Activated naive CD4-positive, alpha-beta T cell treated with anti-CD3 and anti-CD28 coated beads, Interleukin-2, amount 50 U/mL, for 24 hours (primary cell): ENCODE measurements at regions not wholly inside any gene's neighbourhood (a gene's known extent, or its start where the extent isn't known, plus 50 kb on each side); places are given as distances from the start of the nearest gene placed in this dataset.
"Not testable (repeated sequence)": the region's sequence is repeated elsewhere in the genome, so short reads cannot be mapped to it uniquely, and the experiment has no call there.

Experiments used
- H3K27ac Mint-ChIP-seq: one replicate; pipeline ENCODE4 v1.8.0; 2021; ENCODE audit warnings: mild to moderate bottlenecking, mixed read lengths
- H3K27me3 Mint-ChIP-seq: one replicate; pipeline ENCODE4 v1.8.0; 2021; ENCODE audit warnings: mixed read lengths
- H3K36me3 Mint-ChIP-seq: one replicate; pipeline ENCODE4 v1.8.0; 2021; ENCODE audit warnings: mixed read lengths
- H3K4me1 Mint-ChIP-seq: one replicate; pipeline ENCODE4 v1.8.0; 2021; ENCODE audit warnings: mixed read lengths
- H3K4me3 Mint-ChIP-seq: one replicate; pipeline ENCODE4 v1.8.0; 2021; ENCODE audit warnings: mild to moderate bottlenecking, mixed read lengths
- H3K9me3 Mint-ChIP-seq: one replicate; pipeline ENCODE4 v1.8.0; 2021; ENCODE audit warnings: mixed read lengths

DNA sequence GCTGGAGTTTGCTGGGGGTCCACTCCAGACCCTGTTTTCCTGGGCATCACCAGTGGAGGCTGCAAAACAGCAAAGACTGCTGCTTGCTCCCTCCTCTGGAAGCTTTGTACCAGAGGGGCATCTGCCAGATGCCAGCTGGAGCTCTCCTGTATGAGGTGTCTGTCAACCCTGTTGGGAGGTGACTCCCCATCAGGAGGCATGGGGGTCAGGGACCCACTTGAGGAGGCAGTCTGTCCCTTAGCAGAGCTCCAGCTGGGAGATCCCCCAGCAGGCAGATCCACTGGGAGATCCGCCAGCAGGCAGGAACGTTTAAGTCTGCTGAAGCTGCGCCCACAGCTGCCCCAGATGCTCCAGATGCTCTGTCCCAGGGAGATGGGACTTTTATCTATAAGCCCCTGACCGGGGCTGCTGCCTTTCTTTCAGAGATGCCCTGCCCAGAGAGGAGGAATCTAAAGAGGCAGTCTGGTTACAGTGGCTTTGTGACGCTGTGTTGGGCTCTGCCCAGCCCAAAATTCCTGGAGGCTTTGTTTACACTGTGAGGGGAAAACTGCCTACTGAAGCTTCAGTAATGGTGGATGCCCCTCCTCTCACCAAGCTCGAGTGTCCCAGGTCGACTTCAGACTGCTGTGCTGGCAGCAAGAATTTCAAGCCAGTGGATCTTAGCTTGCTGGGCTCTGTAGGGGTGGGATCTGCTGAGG is 260.5 kb upstream of the SLC8A1 start:
- not testable (repeated sequence) for H3K4me1 Mint-ChIP-seq, H3K27me3 Mint-ChIP-seq, H3K27ac Mint-ChIP-seq, H3K4me3 Mint-ChIP-seq, H3K9me3 Mint-ChIP-seq, H3K36me3 Mint-ChIP-seq

- Mint-ChIP-seq H3K27ac (no peak overlapping the region), H3K36me3 (no peaks in the 10 kb centered on the region), H3K27me3 (no peaks in the 10 kb centered on the region), H3K4me3 (no peak overlapping the region), H3K4me1 (no peaks in the 10 kb centered on the region), H3K9me3 (peaks cover 6% of the 10 kb centered on the region)
These were observed 265.0 kb upstream of the SLC8A1 start for GRCh38 chr2:40716879-40717278.

DNA sequence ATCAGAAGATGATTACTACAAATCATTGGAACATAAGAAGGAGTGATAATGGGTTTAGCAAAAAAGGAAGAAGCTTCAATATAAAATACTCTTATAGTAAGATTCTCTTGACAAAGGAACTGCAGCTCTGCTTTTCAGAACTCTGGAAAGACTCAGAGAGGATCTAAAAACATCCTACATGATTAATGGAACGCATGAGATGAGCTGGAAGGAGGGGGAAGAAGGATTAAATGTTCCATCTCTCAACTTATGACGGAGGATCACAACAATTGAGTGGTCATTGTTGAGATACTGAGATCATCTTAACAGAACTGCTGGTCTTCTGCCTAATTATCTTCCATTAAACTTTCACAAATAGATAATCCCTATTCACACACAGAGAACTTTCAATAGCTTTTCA is 267.5 kb upstream of the SLC8A1 start:
- H3K4me3 Mint-ChIP-seq = no peak overlapping the region
- H3K27me3 Mint-ChIP-seq = no peaks in the 10 kb centered on the region
- H3K27ac Mint-ChIP-seq = no peak overlapping the region
- H3K4me1 Mint-ChIP-seq = no peaks in the 10 kb centered on the region
- peaks cover 6% of the 10 kb centered on the region for H3K9me3 Mint-ChIP-seq
- H3K36me3 Mint-ChIP-seq = no peaks in the 10 kb centered on the region

- Mint-ChIP-seq H3K4me1 (no peaks in the 10 kb centered on the region), H3K36me3 (no peaks in the 10 kb centered on the region), H3K27ac (no peak overlapping the region), H3K9me3 (no peaks in the 10 kb centered on the region), H3K27me3 (no peaks in the 10 kb centered on the region), H3K4me3 (no peak overlapping the region)
These were observed 269.7 kb upstream of the SLC8A1 start for GRCh38 chr2:40721595-40721994.

DNA sequence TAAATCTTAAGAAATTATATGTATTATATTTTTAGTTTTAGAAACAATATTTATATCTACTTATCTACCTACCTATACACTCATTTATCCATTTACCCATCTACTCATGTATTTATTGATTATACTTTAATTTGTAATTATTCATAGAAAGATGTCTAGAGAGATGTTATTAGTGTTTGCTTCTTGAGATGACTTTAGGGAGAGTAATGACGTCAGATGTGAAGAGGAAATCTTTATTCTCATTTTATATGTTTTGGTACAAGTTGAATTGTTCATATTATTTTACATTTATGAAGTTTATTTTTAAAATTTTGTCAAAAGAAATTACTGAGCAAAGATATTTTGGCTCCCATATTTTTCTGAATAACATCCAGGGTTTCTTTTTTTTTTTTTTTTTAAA is 271.3 kb upstream of the SLC8A1 start:
- no peaks in the 10 kb centered on the region for H3K9me3 Mint-ChIP-seq
- no peak overlapping the region for H3K4me3 Mint-ChIP-seq
- no peaks in the 10 kb centered on the region for H3K4me1 Mint-ChIP-seq
- H3K27ac Mint-ChIP-seq = no peak overlapping the region
- H3K36me3 Mint-ChIP-seq = no peaks in the 10 kb centered on the region
- no peaks in the 10 kb centered on the region for H3K27me3 Mint-ChIP-seq

DNA sequence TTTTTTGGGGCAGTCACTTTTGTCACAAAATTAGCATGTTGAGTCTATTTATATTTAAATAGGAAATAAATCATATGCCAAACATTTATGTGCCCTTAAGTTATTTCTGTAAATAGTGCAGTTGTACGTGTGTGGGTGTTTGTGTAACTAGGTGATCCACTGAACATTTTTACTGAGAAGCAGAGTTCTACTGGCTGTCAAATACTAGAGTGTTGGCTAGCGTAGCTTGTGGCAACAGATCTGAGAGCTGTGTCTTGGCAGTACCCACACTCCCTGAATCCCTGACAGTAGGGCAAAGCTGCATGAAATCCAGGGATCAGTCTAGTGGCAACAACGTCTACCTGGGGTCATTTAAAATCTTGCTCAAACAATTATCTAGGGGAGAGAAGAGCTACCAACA is 273.1 kb upstream of the SLC8A1 start:
- no peak overlapping the region for H3K4me3 Mint-ChIP-seq
- H3K4me1 Mint-ChIP-seq = no peaks in the 10 kb centered on the region
- H3K27ac Mint-ChIP-seq = no peak overlapping the region
- no peaks in the 10 kb centered on the region for H3K9me3 Mint-ChIP-seq
- no peaks in the 10 kb centered on the region for H3K27me3 Mint-ChIP-seq
- H3K36me3 Mint-ChIP-seq = no peaks in the 10 kb centered on the region

GRCh38 chr2:40725950-40726349 is 274.1 kb upstream of the SLC8A1 start:
- Mint-ChIP-seq H3K27ac (no peak overlapping the region), H3K4me1 (no peaks in the 10 kb centered on the region), H3K4me3 (no peak overlapping the region), H3K36me3 (no peaks in the 10 kb centered on the region), H3K27me3 (no peaks in the 10 kb centered on the region), H3K9me3 (no peaks in the 10 kb centered on the region)

- no peaks in the 10 kb centered on the region for H3K36me3 Mint-ChIP-seq
- no peaks in the 10 kb centered on the region for H3K4me1 Mint-ChIP-seq
- H3K27ac Mint-ChIP-seq = no peak overlapping the region
- H3K27me3 Mint-ChIP-seq = no peaks in the 10 kb centered on the region
- H3K9me3 Mint-ChIP-seq = peaks cover 3% of the 10 kb centered on the region
- no peak overlapping the region for H3K4me3 Mint-ChIP-seq
These were observed 282.9 kb upstream of the SLC8A1 start for GRCh38 chr2:40734797-40735196.

GRCh38 chr2:40737180-40737579 is 285.3 kb upstream of the SLC8A1 start:
- Mint-ChIP-seq H3K36me3 (no peaks in the 10 kb centered on the region), H3K4me3 (no peak overlapping the region), H3K27ac (no peak overlapping the region), H3K4me1 (no peaks in the 10 kb centered on the region), H3K9me3 (peaks cover 3% of the 10 kb centered on the region), H3K27me3 (no peaks in the 10 kb centered on the region)

DNA sequence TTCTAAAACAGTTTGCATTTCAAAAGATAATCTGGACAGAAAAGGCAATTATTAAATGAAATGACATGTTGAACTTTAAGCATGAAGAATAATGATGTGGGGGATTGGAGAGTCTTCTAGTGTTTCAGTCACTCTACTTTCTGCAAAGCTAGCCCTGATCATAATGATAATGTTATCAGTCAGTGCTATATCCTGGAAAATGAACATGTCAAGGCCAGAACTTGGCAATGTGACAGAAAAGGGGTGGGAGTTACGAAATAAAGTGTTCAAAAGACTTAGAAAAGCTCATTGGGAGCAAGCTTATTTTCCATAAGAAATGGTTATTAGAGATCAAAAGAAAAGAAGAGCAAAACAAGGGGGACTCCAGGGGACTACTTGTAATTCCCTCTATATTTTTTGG is 288.5 kb upstream of the SLC8A1 start:
- Mint-ChIP-seq H3K36me3 (no peaks in the 10 kb centered on the region), H3K4me3 (no peak overlapping the region), H3K27ac (no peak overlapping the region), H3K9me3 (peaks cover 3% of the 10 kb centered on the region), H3K4me1 (no peaks in the 10 kb centered on the region), H3K27me3 (no peaks in the 10 kb centered on the region)

DNA sequence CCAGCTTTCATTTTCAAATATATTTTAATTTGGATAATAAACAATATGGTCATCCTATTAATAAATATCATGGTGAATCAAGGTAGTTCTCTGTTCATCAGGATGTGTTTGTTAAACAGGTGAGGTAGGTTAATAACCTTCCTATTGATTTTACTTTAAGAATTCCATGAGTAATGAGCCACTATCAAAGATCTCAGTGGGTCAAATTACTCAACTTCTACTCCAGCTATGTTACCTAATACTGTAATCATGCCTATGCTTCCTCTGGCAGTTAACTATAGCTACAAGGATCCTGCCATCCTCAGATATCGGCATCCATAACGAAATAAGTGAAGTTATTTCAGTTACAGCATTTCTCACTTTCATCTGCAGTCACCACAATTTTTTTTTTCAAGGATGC is 289.6 kb upstream of the SLC8A1 start:
- Mint-ChIP-seq H3K9me3 (peaks cover 5% of the 10 kb centered on the region), H3K27ac (no peak overlapping the region), H3K4me1 (no peaks in the 10 kb centered on the region), H3K4me3 (no peak overlapping the region), H3K36me3 (no peaks in the 10 kb centered on the region), H3K27me3 (no peaks in the 10 kb centered on the region)

GRCh38 chr2:40746191-40746590 is 294.3 kb upstream of the SLC8A1 start:
- Mint-ChIP-seq H3K27me3 (no peaks in the 10 kb centered on the region), H3K9me3 (peaks cover 9% of the 10 kb centered on the region), H3K4me3 (no peak overlapping the region), H3K27ac (no peak overlapping the region), H3K36me3 (no peaks in the 10 kb centered on the region), H3K4me1 (no peaks in the 10 kb centered on the region)

DNA sequence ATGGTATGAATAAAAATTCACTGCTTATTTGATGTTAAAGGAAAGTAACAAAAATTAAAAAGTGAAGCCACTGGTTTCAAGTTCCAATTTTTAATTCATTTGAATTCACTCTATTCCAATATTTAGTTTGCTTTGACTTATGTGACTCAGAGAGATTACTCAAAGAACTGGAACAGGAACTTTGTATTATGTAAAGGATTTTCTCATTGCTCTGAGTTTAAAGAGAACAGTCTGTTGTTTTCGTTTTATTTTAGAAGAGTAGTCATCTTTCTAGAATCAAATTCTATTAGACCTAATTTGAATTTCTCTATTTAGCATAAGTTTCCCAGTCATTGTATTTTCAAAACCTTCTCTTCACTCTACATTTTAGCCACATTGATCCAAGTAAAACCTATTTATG is 300.1 kb upstream of the SLC8A1 start:
- no peak overlapping the region for H3K4me3 Mint-ChIP-seq
- no peaks in the 10 kb centered on the region for H3K4me1 Mint-ChIP-seq
- no peak overlapping the region for H3K27ac Mint-ChIP-seq
- no peaks in the 10 kb centered on the region for H3K36me3 Mint-ChIP-seq
- no peaks in the 10 kb centered on the region for H3K27me3 Mint-ChIP-seq
- H3K9me3 Mint-ChIP-seq = peaks cover 5% of the 10 kb centered on the region

DNA sequence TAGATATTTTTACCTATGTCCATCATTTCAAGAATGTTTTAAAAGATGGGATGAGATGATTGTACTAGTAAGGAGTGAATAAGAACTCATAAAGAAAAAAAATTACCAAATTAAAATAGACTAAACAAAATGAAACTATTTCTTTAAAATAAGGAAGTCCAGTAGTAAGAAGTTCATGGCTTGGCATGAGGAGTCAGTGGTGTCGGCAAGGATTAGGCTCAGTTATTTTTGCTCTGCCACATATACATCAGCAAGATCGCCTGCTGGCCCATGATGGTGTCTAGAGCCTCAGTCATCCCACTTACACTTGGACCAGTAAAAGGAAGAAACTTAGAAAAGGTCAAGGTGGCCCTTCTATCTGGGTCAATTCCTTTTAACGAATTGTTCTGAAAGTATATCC is 300.9 kb upstream of the SLC8A1 start:
- Mint-ChIP-seq H3K9me3 (no peaks in the 10 kb centered on the region), H3K27ac (no peak overlapping the region), H3K4me1 (no peaks in the 10 kb centered on the region), H3K36me3 (no peaks in the 10 kb centered on the region), H3K4me3 (no peak overlapping the region), H3K27me3 (no peaks in the 10 kb centered on the region)

DNA sequence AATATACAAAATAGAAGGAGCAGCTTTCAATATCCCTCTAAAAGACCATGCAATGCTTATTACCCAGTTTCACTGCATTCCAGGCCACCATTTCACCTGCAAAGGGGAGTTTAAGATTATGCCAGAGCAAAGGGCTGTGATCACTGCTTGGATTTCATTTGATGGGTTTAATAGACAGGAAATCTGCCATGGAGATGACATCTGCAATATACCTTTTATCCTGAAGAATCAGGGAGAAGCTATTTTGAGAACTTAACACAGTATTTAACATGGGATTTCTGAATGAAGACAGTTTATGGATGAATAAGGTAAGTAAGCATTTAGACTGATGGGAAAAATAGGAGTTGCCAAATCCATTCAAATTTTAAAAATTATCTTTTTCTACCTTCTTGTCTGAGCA is 303.0 kb upstream of the SLC8A1 start:
- Mint-ChIP-seq H3K27ac (no peak overlapping the region), H3K4me3 (no peak overlapping the region), H3K4me1 (no peaks in the 10 kb centered on the region), H3K36me3 (no peaks in the 10 kb centered on the region), H3K9me3 (no peaks in the 10 kb centered on the region), H3K27me3 (no peaks in the 10 kb centered on the region)

- Mint-ChIP-seq H3K27ac (no peak overlapping the region), H3K9me3 (peaks cover 4% of the 10 kb centered on the region), H3K27me3 (no peaks in the 10 kb centered on the region), H3K4me3 (no peak overlapping the region), H3K36me3 (no peaks in the 10 kb centered on the region), H3K4me1 (no peaks in the 10 kb centered on the region)
These were observed 306.7 kb upstream of the SLC8A1 start for GRCh38 chr2:40758401-40759155.
